HS-27A (cell line): ENCODE measurements at regions not wholly inside any gene's neighbourhood (a gene's known extent, or its start where the extent isn't known, plus 50 kb on each side); places are given as distances from the start of the nearest gene placed in this dataset.
A peak's percentile ranks its signal among the peaks of the same experiment; 100 is the strongest.

ENCODE experiments used
- DNase-seq: peaks from one replicate; pipeline ENCODE4 v3.0.0-alpha.2; 2012; ENCODE audit warnings: low read depth, missing footprints

GRCh38 chr11:27907091-27907490, 200.9 kb downstream of the KIF18A start:
- no peak for DNase-seq

GRCh38 chr11:27904358-27905055, 203.4 kb downstream of the KIF18A start:
- DNase-seq, result peak; percentile 87

GRCh38 chr11:27902981-27903624, 202.8 kb upstream of the BDNF start:
- DNase-seq, result no peak

DNA sequence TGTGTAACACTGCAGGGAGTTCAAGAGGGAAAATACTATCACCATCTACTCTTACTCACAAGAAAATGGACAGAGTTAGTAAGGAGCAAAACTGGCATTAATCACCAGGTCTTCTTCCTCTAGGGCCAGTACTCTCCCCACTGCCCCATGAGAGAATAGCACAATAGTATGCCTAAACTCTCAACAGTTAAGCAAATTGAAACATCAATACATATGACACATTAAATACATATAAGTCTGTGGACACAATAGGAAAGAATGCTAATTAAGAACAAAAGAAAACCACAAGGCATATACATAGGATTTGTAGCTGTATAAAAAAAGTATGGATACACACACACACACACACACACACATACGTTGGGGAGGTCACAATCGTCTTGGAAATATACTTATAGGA, 197.9 kb upstream of the BDNF start:
- no peak for DNase-seq

DNA sequence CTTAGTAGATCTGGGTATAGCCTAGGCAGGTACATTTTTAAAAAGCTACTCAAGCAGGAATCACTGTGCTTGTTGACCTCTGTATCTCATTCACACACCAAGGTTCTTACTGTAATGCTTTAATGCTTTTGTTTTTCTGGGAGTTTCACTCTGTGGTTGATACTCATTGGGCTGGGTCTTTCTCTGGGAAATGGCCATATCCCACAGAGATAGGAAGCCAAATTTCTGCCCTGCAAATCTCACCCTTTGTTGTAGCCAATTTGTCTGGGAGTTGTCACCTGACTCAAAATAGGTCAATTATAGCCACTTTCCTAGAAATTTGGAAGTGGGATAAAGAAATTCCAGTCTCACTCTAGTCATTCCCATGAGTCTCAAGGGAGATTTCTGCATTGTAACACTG, 195.8 kb upstream of the BDNF start:
- DNase-seq, result no peak

GRCh38 chr11:27894552-27894951, 194.3 kb upstream of the BDNF start:
- DNase-seq, result no peak

DNA sequence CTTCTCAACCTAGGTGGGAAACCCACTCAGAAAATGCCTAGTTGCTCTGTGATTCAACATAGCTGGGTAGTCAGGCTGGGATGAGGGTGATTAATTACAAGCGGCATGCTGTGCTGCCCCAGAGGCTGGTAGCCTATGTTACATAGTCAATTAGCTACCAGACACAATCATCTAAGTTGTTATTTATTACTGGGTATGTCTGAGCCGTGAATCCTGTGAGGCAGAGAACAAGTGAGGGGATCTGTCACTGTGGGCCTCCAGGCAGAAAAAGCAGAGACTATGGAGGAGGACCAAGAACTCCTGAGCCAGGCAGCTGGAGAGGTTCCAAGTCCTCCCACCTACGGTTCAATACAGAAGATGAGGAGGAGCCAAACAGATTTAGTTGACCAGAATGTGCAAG, 186.6 kb upstream of the BDNF start:
- no peak for DNase-seq

GRCh38 chr11:27882066-27882697, 181.9 kb upstream of the BDNF start:
- DNase-seq, result peak; percentile 59

- no peak for DNase-seq
These were observed 175.8 kb upstream of the BDNF start for GRCh38 chr11:27875831-27876775.

DNA sequence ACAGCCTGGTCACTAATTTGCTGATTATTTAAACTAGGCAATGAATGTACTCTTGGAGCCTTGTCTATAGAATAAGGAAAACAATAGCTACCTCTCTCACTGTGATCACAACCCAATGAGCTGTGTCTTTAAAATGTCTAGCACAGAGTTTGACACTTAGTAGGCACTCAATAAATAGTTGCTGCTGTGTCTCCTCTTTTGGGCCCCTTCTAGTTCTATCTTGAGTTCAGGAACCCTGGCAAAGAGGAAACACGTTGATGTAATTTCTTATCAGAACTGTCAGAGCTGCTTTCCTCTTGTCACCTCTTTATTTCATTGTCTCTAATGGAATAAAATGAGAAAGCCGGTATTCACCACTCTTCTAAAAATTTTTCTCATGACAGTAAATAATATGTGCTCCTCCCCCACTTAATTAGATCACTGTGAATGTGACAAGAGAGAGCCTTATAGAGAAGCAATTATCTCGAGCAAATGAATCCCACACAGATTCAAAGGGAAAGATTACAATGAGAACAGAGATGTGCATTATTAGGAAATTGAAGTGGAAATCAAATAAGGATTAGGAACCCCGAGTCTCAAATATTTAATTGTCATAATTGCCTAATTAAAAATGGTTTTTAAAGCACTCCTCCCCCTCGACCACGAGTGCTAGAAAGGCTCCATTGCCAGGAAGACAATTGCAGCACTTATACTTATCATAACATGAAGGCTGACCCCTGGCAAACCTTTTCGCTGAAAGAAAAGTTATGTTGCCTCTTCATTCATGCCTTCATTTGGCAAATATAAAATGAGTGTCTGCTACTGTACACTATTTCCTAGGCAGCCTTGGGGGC, 175.0 kb upstream of the BDNF start:
- DNase-seq, result no peak

- DNase-seq, result no peak
These were observed 173.4 kb upstream of the BDNF start for GRCh38 chr11:27873664-27874063.

DNA sequence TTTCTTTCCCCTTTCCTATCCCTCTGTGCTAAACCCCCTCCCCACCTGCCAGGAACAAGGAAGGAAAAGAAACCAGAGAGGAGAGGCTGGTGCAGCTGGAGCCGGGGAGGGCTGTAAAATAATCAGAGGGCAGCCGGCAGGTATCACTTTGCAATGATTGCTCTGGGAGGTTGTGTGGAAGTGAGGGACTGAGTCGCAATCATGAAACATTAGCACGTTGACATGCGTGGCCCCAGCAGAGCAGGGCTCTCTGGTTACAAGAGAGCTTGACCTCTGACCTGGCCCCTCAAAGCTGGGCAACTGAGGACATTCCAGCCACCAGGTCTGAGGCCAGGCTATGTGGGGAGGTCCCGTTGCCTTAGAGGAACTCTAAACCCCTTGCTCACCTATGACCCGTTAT, 170.8 kb upstream of the BDNF start:
- DNase-seq, result no peak

- no peak for DNase-seq
These were observed 169.4 kb upstream of the BDNF start for GRCh38 chr11:27869701-27870100.

DNA sequence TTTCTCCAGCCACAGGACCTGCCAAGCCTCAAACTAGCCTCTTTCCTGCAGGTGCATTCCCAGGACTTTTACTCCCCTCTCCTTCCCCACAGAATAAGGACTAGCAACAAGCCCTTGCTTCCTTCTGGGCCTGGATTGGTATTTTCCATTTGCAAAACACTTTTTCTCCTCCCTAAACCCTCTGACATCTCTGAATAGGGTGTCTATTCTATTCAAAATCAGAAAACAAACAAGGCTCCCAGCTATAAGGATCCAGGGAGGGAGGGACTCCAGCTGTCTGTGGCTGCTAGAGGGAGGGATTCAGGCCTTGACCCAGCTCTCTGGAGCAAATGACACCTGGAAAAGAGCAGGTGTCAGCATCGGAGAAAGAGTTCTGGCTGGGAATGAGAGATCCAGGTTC, 168.5 kb upstream of the BDNF start:
- DNase-seq, result no peak

DNA sequence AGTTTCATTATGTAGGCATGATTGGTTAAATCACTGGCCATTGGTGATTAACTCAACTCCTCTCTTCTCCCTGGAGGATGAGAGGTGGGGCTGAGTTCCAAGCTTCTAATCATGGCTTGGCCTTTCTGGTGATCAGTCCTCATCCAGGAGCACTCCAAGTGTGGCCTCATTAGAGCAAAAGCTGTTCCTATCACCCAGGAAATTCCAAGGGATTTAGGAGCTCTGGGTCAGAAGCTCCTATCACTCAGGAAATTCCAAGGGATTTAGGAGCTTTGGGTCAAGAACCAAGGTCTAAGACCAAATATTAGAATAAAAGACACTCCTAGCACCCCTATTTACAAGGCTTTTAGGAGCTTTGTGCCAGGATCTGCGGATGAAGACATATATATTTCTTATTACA, 168.0 kb upstream of the BDNF start:
- peak; percentile 56 for DNase-seq

DNA sequence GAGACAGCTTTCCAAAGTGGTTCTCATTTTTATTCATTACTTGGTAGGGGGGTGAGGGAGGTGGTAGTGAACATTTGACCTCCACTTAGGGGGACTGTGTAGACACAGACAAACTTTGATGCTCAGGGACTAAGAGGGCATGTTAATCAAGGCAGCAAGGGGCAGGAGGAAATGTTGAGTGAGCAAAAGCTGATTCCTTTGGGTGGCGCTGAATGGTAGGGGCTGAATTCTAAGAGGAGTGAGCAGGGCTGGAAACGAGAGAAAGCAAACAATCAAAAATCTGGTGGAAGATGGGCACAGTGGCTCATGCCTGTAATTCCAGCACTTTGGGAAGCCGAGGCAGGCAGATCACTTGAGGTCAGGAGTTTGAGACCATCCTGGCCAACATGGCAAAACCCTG, 164.8 kb upstream of the BDNF start:
- no peak for DNase-seq

DNA sequence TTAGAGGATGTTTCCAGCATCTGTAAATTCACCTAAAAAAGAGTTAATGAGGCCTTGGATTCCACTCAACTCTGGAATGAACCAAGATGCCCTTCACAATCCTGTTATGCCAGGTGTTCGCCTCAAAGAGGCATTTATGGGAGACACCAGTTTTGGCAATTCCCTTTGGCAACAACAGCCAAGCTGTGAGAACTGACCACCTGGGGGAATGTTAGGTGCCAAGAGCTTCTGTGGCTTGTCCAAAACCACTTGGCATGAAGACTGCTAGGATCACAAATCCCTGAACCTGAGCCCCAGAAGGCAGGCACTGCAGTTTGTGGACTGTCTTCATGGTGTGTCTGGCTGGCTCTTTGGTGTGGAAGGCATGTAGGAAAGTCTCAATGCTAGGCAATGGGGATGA, 164.4 kb upstream of the BDNF start:
- DNase-seq, result no peak

DNA sequence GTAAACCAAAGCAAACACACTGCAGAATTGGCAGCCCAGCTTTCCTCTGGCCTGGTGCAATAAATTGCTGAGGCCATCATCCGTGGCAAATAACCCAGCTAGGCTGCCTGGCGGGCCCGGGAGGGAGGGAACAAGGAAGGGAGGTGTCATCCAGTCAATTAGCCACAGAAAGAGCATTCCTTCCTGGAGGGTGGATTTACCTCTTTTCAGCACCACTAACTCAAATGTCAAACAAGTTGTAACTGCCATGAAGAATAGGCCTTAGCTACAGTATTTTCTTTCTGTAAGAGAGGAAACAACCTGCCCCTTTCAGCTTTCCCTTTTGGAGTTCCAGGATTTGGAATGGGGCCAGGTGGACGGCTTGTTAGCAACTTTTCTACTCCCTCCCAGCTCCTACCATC, 163.8 kb upstream of the BDNF start:
- DNase-seq, result no peak

- no peak for DNase-seq
These were observed 163.4 kb upstream of the BDNF start for GRCh38 chr11:27863637-27864036.

DNA sequence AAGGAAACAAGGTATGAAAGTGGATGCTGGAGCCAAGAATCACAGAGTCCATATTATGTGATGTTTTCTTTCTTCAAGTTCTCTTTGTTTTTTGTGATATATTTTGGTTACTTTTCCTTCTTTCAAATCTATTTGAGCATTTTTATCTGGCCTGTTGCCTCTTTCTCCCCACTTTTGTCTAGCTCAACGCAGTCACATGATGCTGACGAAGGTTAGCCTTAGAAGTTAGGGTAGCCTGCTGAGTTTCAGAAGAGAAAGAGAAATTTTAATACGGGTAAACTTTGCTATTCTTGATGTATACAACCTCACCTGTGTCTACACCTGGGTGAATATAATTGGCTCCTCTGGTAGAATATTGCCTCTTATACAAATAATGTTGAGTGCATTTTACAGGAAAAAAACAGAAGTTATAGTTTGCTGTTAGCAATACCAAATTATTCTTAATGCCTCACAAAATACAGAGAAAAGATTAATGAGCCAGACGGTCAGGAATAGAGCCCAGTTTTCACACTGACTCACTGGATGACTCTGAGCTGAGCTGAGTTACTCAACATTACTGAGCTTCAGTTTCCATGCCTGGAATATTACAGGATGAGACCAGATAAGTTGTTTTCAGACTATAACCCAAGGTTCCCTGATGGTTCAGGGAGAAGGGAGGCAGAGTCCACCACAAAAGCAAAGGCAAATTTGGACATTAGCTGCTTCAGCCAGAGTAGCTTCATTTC, 161.6 kb upstream of the BDNF start:
- DNase-seq, result peak; percentile 75

- no peak for DNase-seq
These were observed 160.6 kb upstream of the BDNF start for GRCh38 chr11:27860811-27861210.
